ENCODE measurements at regions not wholly inside any gene's neighbourhood (a gene's known extent, or its start where the extent isn't known, plus 50 kb on each side); places are given as distances from the start of the nearest gene placed in this dataset.
"Not testable (repeated sequence)": the region's sequence is repeated elsewhere in the genome, so short reads cannot be mapped to it uniquely, and the experiment has no call there.

GRCh38 chr5:82446809-82447208 is 168.7 kb upstream of the RPS23 start:
- TF ChIP-seq POLR2A (IDR thresholded peaks at IDR 0.05): no peak
- TF ChIP-seq, protein P1, sequence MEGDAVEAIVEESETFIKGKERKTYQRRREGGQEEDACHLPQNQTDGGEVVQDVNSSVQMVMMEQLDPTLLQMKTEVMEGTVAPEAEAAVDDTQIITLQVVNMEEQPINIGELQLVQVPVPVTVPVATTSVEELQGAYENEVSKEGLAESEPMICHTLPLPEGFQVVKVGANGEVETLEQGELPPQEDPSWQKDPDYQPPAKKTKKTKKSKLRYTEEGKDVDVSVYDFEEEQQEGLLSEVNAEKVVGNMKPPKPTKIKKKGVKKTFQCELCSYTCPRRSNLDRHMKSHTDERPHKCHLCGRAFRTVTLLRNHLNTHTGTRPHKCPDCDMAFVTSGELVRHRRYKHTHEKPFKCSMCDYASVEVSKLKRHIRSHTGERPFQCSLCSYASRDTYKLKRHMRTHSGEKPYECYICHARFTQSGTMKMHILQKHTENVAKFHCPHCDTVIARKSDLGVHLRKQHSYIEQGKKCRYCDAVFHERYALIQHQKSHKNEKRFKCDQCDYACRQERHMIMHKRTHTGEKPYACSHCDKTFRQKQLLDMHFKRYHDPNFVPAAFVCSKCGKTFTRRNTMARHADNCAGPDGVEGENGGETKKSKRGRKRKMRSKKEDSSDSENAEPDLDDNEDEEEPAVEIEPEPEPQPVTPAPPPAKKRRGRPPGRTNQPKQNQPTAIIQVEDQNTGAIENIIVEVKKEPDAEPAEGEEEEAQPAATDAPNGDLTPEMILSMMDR (IDR thresholded peaks at IDR 0.05): no peak
- DNase-seq: no peak
- H3K36me3 ChIP-seq: no peaks in the 10 kb centered on the region
- peaks cover 0 to 37% (median 0%) of the 10 kb centered on the region in 12 donors for H3K4me1 ChIP-seq
- intact Hi-C loops (cut with DNase I): no loop called here
- no peak for ATAC-seq
- no peaks in the 10 kb centered on the region for H3K27me3 ChIP-seq
- H3K27ac ChIP-seq: peak overlapping the region in 4 of 12 donors; percentile 0 to 38 (median 16)
- H3K4me3 ChIP-seq: no peak overlapping the region
- peaks cover 0 to 6% (median 0%) of the 10 kb centered on the region in 12 donors for H3K9me3 ChIP-seq

DNA sequence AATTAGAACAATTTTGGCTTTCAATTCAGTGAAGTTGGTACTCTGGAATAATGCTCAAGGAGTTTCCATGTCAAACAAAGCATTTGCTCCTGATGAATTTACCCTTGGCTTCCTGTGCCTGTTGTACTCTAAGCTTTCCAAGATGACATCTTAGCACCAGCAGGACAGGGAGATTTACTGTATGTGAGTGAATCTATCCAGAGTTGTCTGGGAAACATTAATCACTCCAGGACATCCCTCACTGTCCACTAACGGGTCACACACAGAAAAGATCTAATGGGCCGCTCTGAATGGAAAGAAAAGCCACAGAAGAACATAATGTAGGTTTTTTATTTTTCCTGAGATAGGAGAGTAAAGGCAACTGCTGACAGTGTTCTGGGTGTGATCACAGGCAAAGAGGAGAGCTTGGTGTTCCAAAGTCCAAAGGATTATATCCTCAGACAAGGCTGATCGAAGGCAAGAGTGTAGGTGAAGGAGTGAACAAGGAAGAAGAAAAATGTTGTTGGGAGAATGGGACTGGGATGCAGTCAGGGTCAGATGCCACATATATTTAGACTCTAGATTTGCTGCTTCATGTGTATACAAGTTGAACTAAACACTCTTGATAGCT is 167.7 kb upstream of the RPS23 start:
- ATAC-seq: no peak
- Histone ChIP-seq H3K36me3 (no peaks in the 10 kb centered on the region), H3K27me3 (no peaks in the 10 kb centered on the region), H3K4me1 (peaks cover 0 to 37% (median 0%) of the 10 kb centered on the region in 12 donors), H3K27ac (peak overlapping the region in 4 of 12 donors; percentile 14 to 24 (median 20)), H3K4me3 (no peak overlapping the region), H3K9me3 (no peaks in the 10 kb centered on the region)
- intact Hi-C loops (cut with DNase I): no loop called here
- TF ChIP-seq, protein P1 (IDR thresholded peaks at IDR 0.05): no peak
- TF ChIP-seq POLR2A (IDR thresholded peaks at IDR 0.05): no peak
- 78 to 90% (median 86%) methylated on average over 3 of the region's 3 CpGs for WGBS, 4 donors
- DNase-seq: no peak

GRCh38 chr5:82439750-82440445 is 161.7 kb upstream of the RPS23 start:
- H3K27ac ChIP-seq: no peak overlapping the region
- DNase-seq: no peak
- no peak for ATAC-seq
- H3K9me3 ChIP-seq: no peaks in the 10 kb centered on the region
- no peak overlapping the region for H3K4me3 ChIP-seq
- H3K27me3 ChIP-seq: no peaks in the 10 kb centered on the region
- WGBS, 4 donors: 66 to 83% (median 76%) methylated on average over 4 of the region's 4 CpGs
- H3K4me1 ChIP-seq: peaks cover 0 to 5% (median 0%) of the 10 kb centered on the region in 12 donors
- intact Hi-C loops (cut with DNase I): no loop called here
- TF ChIP-seq POLR2A (IDR thresholded peaks at IDR 0.05): no peak
- TF ChIP-seq, protein P1 (IDR thresholded peaks at IDR 0.05): no peak
- no peaks in the 10 kb centered on the region for H3K36me3 ChIP-seq

DNA sequence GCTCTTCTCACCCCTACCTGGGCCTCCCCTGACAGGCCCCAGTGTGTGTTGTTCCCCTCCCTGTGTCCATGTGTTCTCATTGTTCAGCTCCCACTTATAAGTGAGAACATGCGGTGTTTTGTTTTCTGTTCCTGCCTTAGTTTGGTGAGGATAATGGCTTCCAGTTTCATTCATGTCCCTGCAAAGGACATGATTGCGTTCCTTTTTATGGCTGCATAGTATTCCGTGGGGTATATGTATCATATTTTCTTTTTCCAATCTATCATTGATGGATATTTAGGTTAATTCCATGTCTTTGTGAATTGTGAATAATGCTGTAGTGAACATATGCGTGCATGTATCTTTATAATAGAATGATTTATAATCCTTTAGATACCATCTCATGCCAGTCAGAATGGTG is 159.4 kb upstream of the RPS23 start:
- H3K27ac ChIP-seq; intact Hi-C loops (cut with DNase I); H3K4me3 ChIP-seq; H3K36me3 ChIP-seq; H3K4me1 ChIP-seq; H3K9me3 ChIP-seq; H3K27me3 ChIP-seq; DNase-seq; ATAC-seq: not testable (repeated sequence)
- WGBS, 4 donors: 72 to 86% (median 80%) methylated on average over 4 of the region's 4 CpGs
